ENCODE measurements at regions not wholly inside any gene's neighbourhood (a gene's known extent, or its start where the extent isn't known, plus 50 kb on each side); places are given as distances from the start of the nearest gene placed in this dataset.

GRCh38 chr1:82565546-82565945 is 764.8 kb downstream of the ADGRL2 start:
- TF ChIP-seq CTCF (IDR thresholded peaks at IDR 0.05) (no peak), POLR2A (IDR thresholded peaks at IDR 0.05) (no peak)
